GM12891 (cell line): ENCODE measurements at regions not wholly inside any gene's neighbourhood (a gene's known extent, or its start where the extent isn't known, plus 50 kb on each side); places are given as distances from the start of the nearest gene placed in this dataset.

Source experiments
- PAX5 ChIP-seq: IDR thresholded peaks from 2 replicates; pipeline ENCODE4 v1.6.1; 2011; ENCODE audit warnings: low read length, moderate library complexity, mild to moderate bottlenecking; ENCODE audit not compliant: insufficient read depth, severe bottlenecking
- POLR2A ChIP-seq: IDR thresholded peaks from 2 replicates; pipeline ENCODE4 v1.6.1; 2011; ENCODE audit warnings: low read depth, low read length, control low read depth
- POLR2AphosphoS5 ChIP-seq: IDR thresholded peaks from 2 replicates; pipeline ENCODE4 v1.6.1; 2011; ENCODE audit warnings: low read depth, low read length, control low read depth
- POU2F2 ChIP-seq: IDR thresholded peaks from 2 replicates; pipeline ENCODE4 v1.6.1; 2011; ENCODE audit warnings: low read depth, mild to moderate bottlenecking, control low read depth, low read length, moderate library complexity
- SPI1 ChIP-seq: IDR thresholded peaks from 2 replicates; pipeline ENCODE4 v1.6.1; 2011; ENCODE audit warnings: low read depth, low read length, control low read depth
- TAF1 ChIP-seq: IDR thresholded peaks from 2 replicates; pipeline ENCODE4 v1.6.1; 2011; ENCODE audit warnings: low read depth, low read length, control low read depth

GRCh38 chr4:30182786-30183185 is 537.4 kb upstream of the PCDH7 start:
- TF ChIP-seq POLR2AphosphoS5 = no peak
- TF ChIP-seq POLR2A = no peak
- no peak for TF ChIP-seq SPI1
- no peak for TF ChIP-seq TAF1
- TF ChIP-seq PAX5 = no peak
- TF ChIP-seq POU2F2 = no peak
